H1 (cell line): ENCODE measurements at regions not wholly inside any gene's neighbourhood (a gene's known extent, or its start where the extent isn't known, plus 50 kb on each side); places are given as distances from the start of the nearest gene placed in this dataset.

Experiments
- CTCF ChIA-PET: fragments of 300-600 bp; sonication (Branson Sonifier 250); formaldehyde crosslinking; loops from one replicate; lab custom pipeline; 2021; ENCODE audit not compliant: partially characterized antibody; lab: Charles Lee
- POLR2A ChIA-PET: fragments of 300-600 bp; sonication (Branson Sonifier 250); formaldehyde crosslinking; loops from one replicate; lab custom pipeline; 2021; ENCODE audit warnings: inconsistent platforms; ENCODE audit not compliant: partially characterized antibody; lab: Charles Lee
- DNase-seq, 2 experiments: peaks; one replicate each; pipeline versions ENCODE4 v3.0.0 to v3.0.0-alpha.2; 2010 to 2022; ENCODE audit warnings: low spot score in 2 of 2, low read depth in 1 of 2, mixed read lengths in 1 of 2
- FAIRE-seq: peaks from 2 replicates; lab custom pipeline; 2011; peaks lifted over from hg19 to GRCh38; lab: Jason Lieb, UNC
- H2AFZ ChIP-seq: 2 replicates; pipeline ENCODE4 v1.8.1; 2012; ENCODE audit warnings: low read length, inconsistent platforms
- H2AK5ac ChIP-seq: 2 replicates; pipeline ENCODE4 v1.6.1; 2013; ENCODE audit warnings: low read depth, low read length
- H2BK120ac ChIP-seq: replicated peaks from 2 replicates; pipeline ENCODE3; 2013; ENCODE audit warnings: low read depth, low read length, inconsistent platforms
- H2BK12ac ChIP-seq: 2 replicates; pipeline ENCODE4 v1.6.1; 2013; ENCODE audit warnings: low read depth, low read length
- H2BK15ac ChIP-seq: 2 replicates; pipeline ENCODE4 v1.6.1; 2013; ENCODE audit warnings: low read length
- H2BK20ac ChIP-seq: 2 replicates; pipeline ENCODE4 v1.6.1; 2013; ENCODE audit warnings: low read length
- H2BK5ac ChIP-seq: 2 replicates; pipeline ENCODE4 v1.6.1; 2013; ENCODE audit warnings: low read depth, low read length
- H3K14ac ChIP-seq: 2 replicates; pipeline ENCODE4 v1.6.1; 2013; ENCODE audit warnings: inconsistent platforms; ENCODE audit not compliant: insufficient read length
- H3K18ac ChIP-seq: 2 replicates; pipeline ENCODE4 v1.6.1; 2013; ENCODE audit warnings: low read length; ENCODE audit errors: extremely low read depth
- H3K23ac ChIP-seq: 2 replicates; pipeline ENCODE4 v1.6.1; 2013; ENCODE audit warnings: inconsistent platforms; ENCODE audit not compliant: insufficient read length
- H3K23me2 ChIP-seq: 2 replicates; pipeline ENCODE4 v1.6.1; 2013; ENCODE audit warnings: low read depth, low read length
- H3K27ac ChIP-seq: 2 replicates; pipeline ENCODE4 v1.6.1; 2011; ENCODE audit warnings: low read depth, low read length, inconsistent platforms
- H3K27me3 ChIP-seq, 4 experiments: replicated peaks in 1 of 4; 1 replicate in 1 of 4; 2 replicates in 3 of 4; pipeline versions ENCODE4 v1.6.1 to v1.8.1; 2011 to 2013; ENCODE audit warnings: low read length in 3 of 4, mild to moderate bottlenecking in 3 of 4, inconsistent platforms in 2 of 4, mixed read lengths in 2 of 4, moderate library complexity in 1 of 4; ENCODE audit not compliant: control insufficient read depth in 3 of 4, insufficient read depth in 3 of 4; ENCODE audit errors: extremely low read depth in 1 of 4
- H3K36me3 ChIP-seq, 4 experiments: 2 replicates each; pipeline versions ENCODE4 v1.6.1 to v1.8.1; 2011 to 2013; ENCODE audit warnings: mild to moderate bottlenecking in 4 of 4, low read length in 3 of 4, moderate library complexity in 2 of 4, control low read depth in 1 of 4, inconsistent platforms in 1 of 4; ENCODE audit not compliant: insufficient read depth in 4 of 4, control insufficient read depth in 2 of 4
- H3K4ac ChIP-seq: replicated peaks from 2 replicates; pipeline ENCODE3; 2013; ENCODE audit warnings: low read length, low read depth, mixed read lengths, inconsistent platforms; ENCODE audit not compliant: insufficient read length
- H3K4me1 ChIP-seq, 4 experiments: replicated peaks in 1 of 4; 1 replicate in 1 of 4; 2 replicates in 3 of 4; pipeline versions ENCODE4 v1.6.1 to v1.8.1; 2011 to 2013; ENCODE audit warnings: low read length in 3 of 4, inconsistent platforms in 2 of 4, mixed read lengths in 1 of 4; ENCODE audit not compliant: insufficient read depth in 4 of 4, control insufficient read depth in 3 of 4
- H3K4me2 ChIP-seq, 2 experiments: 2 replicates each; pipeline versions ENCODE4 v1.6.1 to v1.8.1; 2011 to 2013; ENCODE audit warnings: low read depth in 2 of 2, low read length in 2 of 2, control low read depth in 1 of 2, inconsistent platforms in 1 of 2, mild to moderate bottlenecking in 1 of 2; ENCODE audit not compliant: insufficient read depth in 1 of 2
- H3K4me3 ChIP-seq, 4 experiments: fragments of 200-600, 300-600 bp in 1 of 4; sonication (generic), shearing (Covaris generic), sonication (Bioruptor Twin) in 1 of 4; 2 replicates each; pipeline versions ENCODE4 v1.5.1 to v1.8.1; 2011 to 2016; ENCODE audit warnings: low read length in 4 of 4, low read depth in 3 of 4, control low read depth in 2 of 4, inconsistent platforms in 2 of 4, mild to moderate bottlenecking in 2 of 4, mixed read lengths in 1 of 4, moderate library complexity in 1 of 4; ENCODE audit not compliant: insufficient read depth in 2 of 4; ENCODE audit errors: extremely low read depth in 1 of 4
- H3K56ac ChIP-seq: replicated peaks from 2 replicates; pipeline ENCODE3; 2013; ENCODE audit warnings: low read depth, mild to moderate bottlenecking, mixed read lengths, low read length, inconsistent platforms; ENCODE audit not compliant: insufficient read length
- H3K79me1 ChIP-seq: 2 replicates; pipeline ENCODE4 v1.6.1; 2013; ENCODE audit warnings: low read depth, low read length, control low read depth
- H3K79me2 ChIP-seq, 2 experiments: 2 replicates each; pipeline versions ENCODE4 v1.6.1 to v1.8.1; 2012 to 2013; ENCODE audit warnings: low read length in 2 of 2, mild to moderate bottlenecking in 2 of 2, inconsistent platforms in 1 of 2; ENCODE audit not compliant: insufficient read depth in 2 of 2, control insufficient read depth in 1 of 2
- H3K9ac ChIP-seq, 4 experiments: replicated peaks in 1 of 4; 1 replicate in 1 of 4; 2 replicates in 3 of 4; pipeline versions ENCODE4 v1.6.1 to v1.8.1; 2011 to 2013; ENCODE audit warnings: low read depth in 3 of 4, low read length in 3 of 4, control low read depth in 2 of 4, mild to moderate bottlenecking in 2 of 4, moderate library complexity in 2 of 4, inconsistent platforms in 1 of 4; ENCODE audit errors: extremely low read depth in 1 of 4
- H3K9me3 ChIP-seq, 2 experiments: 2 replicates each; pipeline versions ENCODE4 v1.6.1 to v1.8.1; 2012 to 2013; ENCODE audit warnings: mild to moderate bottlenecking in 2 of 2, moderate library complexity in 2 of 2, control low read depth in 1 of 2, inconsistent platforms in 1 of 2, low read depth in 1 of 2, low read length in 1 of 2, mixed read lengths in 1 of 2; ENCODE audit not compliant: insufficient read depth in 2 of 2
- H4K20me1 ChIP-seq, 2 experiments: replicated peaks in 1 of 2; 2 replicates each; pipeline versions ENCODE3 to v1.8.1; 2011 to 2013; ENCODE audit warnings: inconsistent platforms in 2 of 2, low read length in 2 of 2, mild to moderate bottlenecking in 1 of 2; ENCODE audit not compliant: insufficient read depth in 2 of 2, control insufficient read depth in 1 of 2
- H4K5ac ChIP-seq: 2 replicates; pipeline ENCODE4 v1.6.1; 2013; ENCODE audit warnings: low read length, low read depth, mixed read lengths, inconsistent platforms; ENCODE audit not compliant: insufficient read length
- H4K8ac ChIP-seq: 2 replicates; pipeline ENCODE4 v1.8.0; 2013; ENCODE audit warnings: mild to moderate bottlenecking, moderate library complexity, low read length, inconsistent platforms; ENCODE audit not compliant: insufficient read depth; ENCODE audit errors: extremely low read depth
- H4K91ac ChIP-seq: replicated peaks from 2 replicates; pipeline ENCODE3; 2013; ENCODE audit warnings: low read length, mixed read lengths, inconsistent platforms; ENCODE audit not compliant: insufficient read length
- CHD2 ChIP-seq: IDR thresholded peaks from 2 replicates; pipeline ENCODE4 v1.6.1; 2012; ENCODE audit warnings: low read length, improper control_type of control experiment
- KDM1A ChIP-seq: fragments of 200-600, 300-600 bp; sonication (generic); IDR thresholded peaks from 2 replicates; pipeline ENCODE4 v1.7.1; 2016; ENCODE audit warnings: mild to moderate bottlenecking, low read length, borderline replicate concordance
- NANOG ChIP-seq: IDR thresholded peaks from 2 replicates; pipeline ENCODE4 v1.6.1; 2011; ENCODE audit warnings: low read length, low read depth, mild to moderate bottlenecking, inconsistent platforms; ENCODE audit not compliant: insufficient read depth, poor library complexity, severe bottlenecking
- POLR2AphosphoS5 ChIP-seq: IDR thresholded peaks from 2 replicates; pipeline ENCODE4 v1.6.1; 2011; ENCODE audit warnings: low read depth, low read length
- RBBP5 ChIP-seq: IDR thresholded peaks from 2 replicates; pipeline ENCODE4 v1.7.1; 2012; ENCODE audit warnings: low read depth, mild to moderate bottlenecking, inconsistent platforms, low read length, moderate library complexity, borderline replicate concordance
- RFX5 ChIP-seq: IDR thresholded peaks from 2 replicates; pipeline ENCODE4 v1.6.1; 2011; ENCODE audit warnings: low read depth, low read length, improper control_type of control experiment, borderline replicate concordance
- SIX5 ChIP-seq: IDR thresholded peaks from 2 replicates; pipeline ENCODE4 v1.6.1; 2011; ENCODE audit warnings: mild to moderate bottlenecking, low read depth, low read length
- TCF12 ChIP-seq: IDR thresholded peaks from 2 replicates; pipeline ENCODE4 v1.6.1; 2011; ENCODE audit warnings: low read depth, mild to moderate bottlenecking, low read length
- WGBS, 2 experiments: shearing (Covaris generic) in 1 of 2; methylation state at CpG; one replicate each; pipeline versions ENCODE4 v1.1.6 to v1.1.7; 2013 to 2015; ENCODE audit warnings: low lambda C conversion rate in 2 of 2, mixed read lengths in 2 of 2, inconsistent platforms in 1 of 2, low coverage in 1 of 2, missing lambda C conversion rate in 1 of 2; ENCODE audit not compliant: insufficient replicate concordance in 2 of 2, insufficient coverage in 1 of 2, insufficient read length in 1 of 2; ENCODE audit errors: extremely low coverage in 1 of 2, missing lambda C conversion rate in 1 of 2; 5-methylcytosine and 5-hydroxymethylcytosine counted together

DNA sequence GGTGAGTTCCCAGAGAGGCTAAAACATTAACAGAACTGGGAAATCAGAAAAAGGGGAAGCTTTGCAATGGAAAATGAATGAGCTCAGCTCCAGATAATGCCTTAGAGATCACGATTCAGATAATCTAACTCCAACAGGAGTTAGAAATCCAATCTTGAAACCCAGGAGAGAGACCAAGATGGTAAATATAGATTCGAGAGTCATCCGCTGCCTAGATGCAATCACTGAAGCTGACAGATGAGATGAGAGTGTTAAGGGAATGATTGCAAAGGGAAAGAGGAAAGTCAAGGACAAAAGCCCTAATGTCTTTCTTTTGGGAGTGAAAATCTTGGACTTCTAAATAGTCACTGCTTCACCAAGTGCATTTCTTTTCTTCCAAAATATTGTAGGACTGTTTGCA is 722.0 kb downstream of the EPHA4 start:
- TF ChIP-seq CHD2 (no peak), RBBP5 (no peak), KDM1A (no peak), RFX5 (no peak), NANOG (no peak), SIX5 (no peak), TCF12 (no peak), POLR2AphosphoS5 (no peak)
- Histone ChIP-seq H3K27me3 (no peaks in the 10 kb centered on the region), H2AFZ (peak overlapping the region; percentile 52; the same call in 1 of the 2 replicates), H3K36me3 (no peaks in the 10 kb centered on the region), H2AK5ac (no peak overlapping the region), H2BK12ac (no peak overlapping the region), H4K20me1 (no peaks in the 10 kb centered on the region), H4K91ac (no peak overlapping the region), H2BK15ac (no peak overlapping the region), H3K79me2 (no peaks in the 10 kb centered on the region), H3K23me2 (no peaks in the 10 kb centered on the region), H3K4me1 (no peaks in the 10 kb centered on the region), H3K14ac (no peak overlapping the region), H3K4ac (no peak overlapping the region), H3K27ac (no peak overlapping the region), H4K5ac (no peak overlapping the region), H4K8ac (no peak overlapping the region), H3K23ac (no peak overlapping the region), H2BK120ac (no peak overlapping the region), H3K4me3 (no peak overlapping the region), H3K56ac (no peak overlapping the region), H2BK20ac (no peak overlapping the region), H3K9me3 (no peaks in the 10 kb centered on the region), H2BK5ac (no peak overlapping the region), H3K18ac (no peak overlapping the region), H3K4me2 (no peak overlapping the region), H3K9ac (no peak overlapping the region), H3K79me1 (no peaks in the 10 kb centered on the region)
- POLR2A ChIA-PET = no interaction called here
- no peak for DNase-seq
- CTCF ChIA-PET = interaction anchor here (0.5 kb wide), 1 partner anchor 914 kb away, joined by 3 read pairs; no protein-coding TSS in a partner anchor
- 91% methylated on average over 3 of the region's 3 CpGs; no CpG with 5 or more reads in 1 of the 2 experiments for WGBS, 2 experiments
- FAIRE-seq = no peak
